IMR-90 (cell line): ENCODE measurements at regions not wholly inside any gene's neighbourhood (a gene's known extent, or its start where the extent isn't known, plus 50 kb on each side); places are given as distances from the start of the nearest gene placed in this dataset.

Experiments used
- ATAC-seq: fragments of 200-7000 bp; cut with Tn5 transposase; 2 replicates; pipeline ENCODE4 v1.9.1; 2020; ENCODE audit warnings: low read depth, mild to moderate bottlenecking, moderate library complexity
- BruUV-seq: library from RNA; stranded (reverse); fragments of 400-500 nt; replicated peaks from 2 replicates; lab custom pipeline; 2021; lab: Mats Ljungman, UMichigan
- CTCF ChIA-PET: fragments of 300-600 bp; formaldehyde crosslinking; extraction: SDS; loops from one replicate; lab custom pipeline; 2021; ENCODE audit warnings: antibody characterized with exemption; lab: Yijun Ruan, JAX
- POLR2A ChIA-PET: fragments of 300-600 bp; sonication (Branson Sonifier 250); formaldehyde crosslinking; loops from one replicate; lab custom pipeline; 2022; ENCODE audit warnings: antibody characterized with exemption; ENCODE audit not compliant: unreplicated experiment; lab: Charles Lee
- DNase-seq: peaks from one replicate; pipeline ENCODE4 v3.0.0; 2013
- H2AFZ ChIP-seq: replicated peaks from 2 replicates; pipeline ENCODE3; 2013; ENCODE audit warnings: low read length, mild to moderate bottlenecking; ENCODE audit not compliant: poor library complexity
- H2AK5ac ChIP-seq: 2 replicates; pipeline ENCODE4 v1.6.1; 2013; ENCODE audit warnings: low read depth, low read length, inconsistent platforms
- H2AK9ac ChIP-seq: replicated peaks from 2 replicates; pipeline ENCODE3; 2013; ENCODE audit warnings: mild to moderate bottlenecking, low read depth, low read length, moderate library complexity; ENCODE audit not compliant: poor library complexity
- H2BK120ac ChIP-seq: 2 replicates; pipeline ENCODE4 v1.6.1; 2013; ENCODE audit warnings: low read depth, low read length, inconsistent platforms
- H2BK15ac ChIP-seq: 3 replicates; pipeline ENCODE4 v1.6.1; 2013; ENCODE audit warnings: low read depth, low read length, inconsistent platforms
- H2BK20ac ChIP-seq: 2 replicates; pipeline ENCODE4 v1.6.1; 2013; ENCODE audit warnings: low read depth, mild to moderate bottlenecking, inconsistent platforms, low read length, moderate library complexity
- H2BK5ac ChIP-seq: 2 replicates; pipeline ENCODE4 v1.6.1; 2013; ENCODE audit warnings: mild to moderate bottlenecking, low read depth, low read length, inconsistent platforms; ENCODE audit not compliant: poor library complexity, severe bottlenecking
- H3K14ac ChIP-seq: replicated peaks from 2 replicates; pipeline ENCODE4 v1.6.1; 2013; ENCODE audit warnings: low read depth, low read length, inconsistent platforms
- H3K18ac ChIP-seq: 2 replicates; pipeline ENCODE4 v1.6.1; 2013; ENCODE audit warnings: low read depth, low read length, control low read depth
- H3K23ac ChIP-seq: 2 replicates; pipeline ENCODE4 v1.6.1; 2013; ENCODE audit warnings: low read depth, low read length, inconsistent platforms
- H3K27ac ChIP-seq: 2 replicates; pipeline ENCODE4 v1.5.1; 2013; ENCODE audit warnings: mild to moderate bottlenecking, control low read depth, low read length; ENCODE audit not compliant: insufficient read depth
- H3K27me3 ChIP-seq: 2 replicates; pipeline ENCODE4 v1.6.1; 2013; ENCODE audit warnings: low read length; ENCODE audit not compliant: control insufficient read depth, insufficient read depth
- H3K36me3 ChIP-seq: 2 replicates; pipeline ENCODE4 v1.6.1; 2013; ENCODE audit warnings: low read length, mixed read lengths; ENCODE audit not compliant: control insufficient read depth, insufficient read depth
- H3K4ac ChIP-seq: 2 replicates; pipeline ENCODE4 v1.6.1; 2013; ENCODE audit warnings: low read depth, low read length, inconsistent platforms
- H3K4me1 ChIP-seq: 2 replicates; pipeline ENCODE4 v1.6.1; 2013; ENCODE audit warnings: low read length, mixed read lengths; ENCODE audit not compliant: control insufficient read depth, insufficient read depth
- H3K4me2 ChIP-seq: 2 replicates; pipeline ENCODE4 v1.6.1; 2013; ENCODE audit warnings: low read depth, mild to moderate bottlenecking, control low read depth, low read length, moderate library complexity
- H3K4me3 ChIP-seq: 2 replicates; pipeline ENCODE4 v1.5.1; 2013; ENCODE audit warnings: low read depth, mild to moderate bottlenecking, control low read depth, low read length, moderate library complexity; ENCODE audit not compliant: insufficient read depth
- H3K56ac ChIP-seq: 2 replicates; pipeline ENCODE4 v1.6.1; 2013; ENCODE audit warnings: low read length, inconsistent platforms; ENCODE audit not compliant: insufficient read depth; ENCODE audit errors: extremely low read depth
- H3K79me1 ChIP-seq, 2 experiments: 2 replicates each; pipeline ENCODE4 v1.6.1; 2013; ENCODE audit warnings: low read length in 2 of 2, inconsistent platforms in 1 of 2, low read depth in 1 of 2
- H3K9ac ChIP-seq: 2 replicates; pipeline ENCODE4 v1.6.1; 2013; ENCODE audit warnings: low read depth, low read length, control low read depth
- H3K9me1 ChIP-seq: 2 replicates; pipeline ENCODE4 v1.6.1; 2013; ENCODE audit warnings: low read length, inconsistent platforms; ENCODE audit not compliant: insufficient read depth
- H3K9me3 ChIP-seq: 2 replicates; pipeline ENCODE4 v1.6.1; 2013; ENCODE audit warnings: low read length; ENCODE audit not compliant: control insufficient read depth, insufficient read depth
- H4K20me1 ChIP-seq: 2 replicates; pipeline ENCODE4 v1.6.1; 2013; ENCODE audit warnings: low read length, inconsistent platforms; ENCODE audit not compliant: insufficient read depth
- H4K5ac ChIP-seq: 2 replicates; pipeline ENCODE4 v1.6.1; 2013; ENCODE audit warnings: mild to moderate bottlenecking, low read depth, low read length, control low read depth
- H4K8ac ChIP-seq, 2 experiments: 2 replicates each; pipeline ENCODE4 v1.6.1; 2013; ENCODE audit warnings: low read depth in 2 of 2, low read length in 2 of 2, control low read depth in 1 of 2, inconsistent platforms in 1 of 2
- H4K91ac ChIP-seq: 2 replicates; pipeline ENCODE4 v1.6.1; 2013; ENCODE audit warnings: low read depth, low read length, inconsistent platforms; ENCODE audit not compliant: insufficient read depth
- FOS ChIP-seq: fragments of 150-350 bp; IDR thresholded peaks from 2 replicates; pipeline ENCODE4 v1.6.1; 2016; ENCODE audit warnings: low read depth, low read length
- SMC3 ChIP-seq: fragments of 150-350 bp; IDR thresholded peaks from 2 replicates; pipeline ENCODE4 v1.6.1; 2016; ENCODE audit warnings: low read depth, mild to moderate bottlenecking, antibody characterized with exemption, low read length, moderate library complexity
- WGBS, 2 experiments: methylation state at CpG; one replicate each; pipeline versions ENCODE4 v1.1.5 to v1.1.7; 2013; ENCODE audit warnings: missing lambda C conversion rate in 2 of 2; ENCODE audit not compliant: insufficient read length in 1 of 2; ENCODE audit errors: extremely low coverage in 2 of 2; 5-methylcytosine and 5-hydroxymethylcytosine counted together
- dilution Hi-C: fragments of 300-500 bp; cut with HindIII; formaldehyde crosslinking; loops from one replicate; pipeline ENCODE4 v1.14.3; 2018; ENCODE audit warnings: low sequenced_read_pairs; ENCODE audit not compliant: unreplicated experiment
- in situ Hi-C: fragments of 300-500 bp; cut with MboI; formaldehyde crosslinking; loops from 3 replicates; pipeline ENCODE4 v1.14.3; 2019; ENCODE audit warnings: low sequenced_read_pairs, inconsistent platforms, mixed read lengths
- intact Hi-C: fragments of 100-400 bp; cut with micrococcal nuclease; formaldehyde crosslinking; loops from 2 replicates; pipeline ENCODE4 v1.10.0; 2022
- TF ChIP-seq, protein P1 (sequence below): conservative IDR thresholded peaks from 2 replicates; pipeline ENCODE4 v1.5.1; 2012; ENCODE audit warnings: mild to moderate bottlenecking, low read depth, low read length, improper control_type of control experiment
- TF ChIP-seq, protein P2 (sequence below): fragments of 150-350 bp; IDR thresholded peaks from 2 replicates; pipeline ENCODE4 v1.6.1; 2016; ENCODE audit warnings: low read depth, mild to moderate bottlenecking, low read length, moderate library complexity, borderline replicate concordance

- Histone ChIP-seq H3K79me1 (no peaks in the 10 kb centered on the region), H3K4me2 (no peak overlapping the region), H3K9me1 (no peaks in the 10 kb centered on the region), H2AK5ac (no peak overlapping the region), H4K8ac (no peak overlapping the region), H2BK20ac (no peak overlapping the region), H2BK15ac (no peak overlapping the region), H3K9ac (no peak overlapping the region), H2BK120ac (no peak overlapping the region), H4K91ac (no peak overlapping the region), H3K4ac (no peak overlapping the region), H2BK5ac (no peak overlapping the region), H3K27me3 (no peaks in the 10 kb centered on the region), H3K23ac (no peak overlapping the region), H4K5ac (no peak overlapping the region), H3K27ac (no peak overlapping the region), H3K4me1 (peaks cover 3% of the 10 kb centered on the region), H3K9me3 (no peaks in the 10 kb centered on the region), H3K14ac (no peak overlapping the region), H2AFZ (no peak overlapping the region), H2AK9ac (no peak overlapping the region), H3K4me3 (no peak overlapping the region), H3K18ac (no peak overlapping the region), H3K36me3 (no peaks in the 10 kb centered on the region), H3K56ac (no peak overlapping the region), H4K20me1 (no peaks in the 10 kb centered on the region)
- intact Hi-C loops (no loop called here), dilution Hi-C loops (no loop called here), in situ Hi-C loops (no loop called here)
- ATAC-seq (no peak), DNase-seq (no peak)
- no CpG with 5 or more reads among the region's 1 CpG for WGBS, 2 experiments
- TF ChIP-seq FOS (no peak), SMC3 (no peak)
- TF ChIP-seq, protein P1, sequence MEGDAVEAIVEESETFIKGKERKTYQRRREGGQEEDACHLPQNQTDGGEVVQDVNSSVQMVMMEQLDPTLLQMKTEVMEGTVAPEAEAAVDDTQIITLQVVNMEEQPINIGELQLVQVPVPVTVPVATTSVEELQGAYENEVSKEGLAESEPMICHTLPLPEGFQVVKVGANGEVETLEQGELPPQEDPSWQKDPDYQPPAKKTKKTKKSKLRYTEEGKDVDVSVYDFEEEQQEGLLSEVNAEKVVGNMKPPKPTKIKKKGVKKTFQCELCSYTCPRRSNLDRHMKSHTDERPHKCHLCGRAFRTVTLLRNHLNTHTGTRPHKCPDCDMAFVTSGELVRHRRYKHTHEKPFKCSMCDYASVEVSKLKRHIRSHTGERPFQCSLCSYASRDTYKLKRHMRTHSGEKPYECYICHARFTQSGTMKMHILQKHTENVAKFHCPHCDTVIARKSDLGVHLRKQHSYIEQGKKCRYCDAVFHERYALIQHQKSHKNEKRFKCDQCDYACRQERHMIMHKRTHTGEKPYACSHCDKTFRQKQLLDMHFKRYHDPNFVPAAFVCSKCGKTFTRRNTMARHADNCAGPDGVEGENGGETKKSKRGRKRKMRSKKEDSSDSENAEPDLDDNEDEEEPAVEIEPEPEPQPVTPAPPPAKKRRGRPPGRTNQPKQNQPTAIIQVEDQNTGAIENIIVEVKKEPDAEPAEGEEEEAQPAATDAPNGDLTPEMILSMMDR = no peak
- TF ChIP-seq, protein P2, sequence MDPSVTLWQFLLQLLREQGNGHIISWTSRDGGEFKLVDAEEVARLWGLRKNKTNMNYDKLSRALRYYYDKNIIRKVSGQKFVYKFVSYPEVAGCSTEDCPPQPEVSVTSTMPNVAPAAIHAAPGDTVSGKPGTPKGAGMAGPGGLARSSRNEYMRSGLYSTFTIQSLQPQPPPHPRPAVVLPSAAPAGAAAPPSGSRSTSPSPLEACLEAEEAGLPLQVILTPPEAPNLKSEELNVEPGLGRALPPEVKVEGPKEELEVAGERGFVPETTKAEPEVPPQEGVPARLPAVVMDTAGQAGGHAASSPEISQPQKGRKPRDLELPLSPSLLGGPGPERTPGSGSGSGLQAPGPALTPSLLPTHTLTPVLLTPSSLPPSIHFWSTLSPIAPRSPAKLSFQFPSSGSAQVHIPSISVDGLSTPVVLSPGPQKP = no peak
- ChIA-PET POLR2A (no interaction called here), CTCF (no interaction called here)
- no TSS peak for BruUV-seq
Measured at GRCh38 chr3:66606868-66607267, 106.0 kb upstream of the LRIG1 start.
